GM12878 (cell line): ENCODE measurements at regions not wholly inside any gene's neighbourhood (a gene's known extent, or its start where the extent isn't known, plus 50 kb on each side); places are given as distances from the start of the nearest gene placed in this dataset.

Experiments used
- ATAC-seq: fragments of 200-7000 bp; cut with Tn5 transposase; 3 replicates; pipeline ENCODE4 v1.9.1; 2020; ENCODE audit warnings: mild to moderate bottlenecking, moderate library complexity
- BruUV-seq: library from RNA; stranded (reverse); fragments of 400-500 nt; replicated peaks from 2 replicates; lab custom pipeline; 2021; lab: Mats Ljungman, UMichigan
- CTCF ChIA-PET: fragments of 300-600 bp; sonication (Branson Sonifier 250); formaldehyde crosslinking; extraction: SDS; loops from one replicate; lab custom pipeline; 2021; ENCODE audit warnings: inconsistent platforms; lab: Yijun Ruan, JAX
- POLR2A ChIA-PET: fragments of 350-600 bp; formaldehyde crosslinking; extraction: SDS; loops from one replicate; lab custom pipeline; 2021; ENCODE audit warnings: inconsistent platforms; lab: Charles Lee
- RAD21 ChIA-PET: fragments of 300-600 bp; sonication (Branson Sonifier 250); formaldehyde crosslinking; loops from one replicate; lab custom pipeline; 2023; ENCODE audit warnings: antibody characterized with exemption; ENCODE audit not compliant: unreplicated experiment; lab: Charles Lee
- SMC1A ChIA-PET: fragments of 300-600 bp; sonication (Branson Sonifier 250); formaldehyde crosslinking; loops from one replicate; lab custom pipeline; 2023; ENCODE audit not compliant: unreplicated experiment, uncharacterized antibody; lab: Charles Lee
- DNase-seq: peaks from one replicate; pipeline ENCODE4 v3.0.0-alpha.2; 2011; ENCODE audit warnings: low read depth, low spot score
- FAIRE-seq: peaks from 3 replicates; lab custom pipeline; 2011; peaks lifted over from hg19 to GRCh38; lab: Jason Lieb, UNC
- H2AFZ ChIP-seq: 2 replicates; pipeline ENCODE4 v1.6.0; 2011; ENCODE audit warnings: low read depth, low read length, control low read depth; ENCODE audit not compliant: control insufficient read depth
- H3K27ac ChIP-seq: 2 replicates; pipeline ENCODE4 v1.5.1; 2011; ENCODE audit warnings: control low read depth; ENCODE audit not compliant: control insufficient read depth, insufficient read depth
- H3K27me3 ChIP-seq, 2 experiments: replicated peaks in 1 of 2; 2 replicates each; pipeline versions ENCODE4 v1.6.0 to v1.6.1; 2011; ENCODE audit warnings: low read length in 1 of 2; ENCODE audit not compliant: control insufficient read depth in 2 of 2, insufficient read depth in 2 of 2
- H3K36me3 ChIP-seq, 2 experiments: 2 replicates each; pipeline ENCODE4 v1.5.1; 2011; ENCODE audit warnings: low read length in 1 of 2; ENCODE audit not compliant: control insufficient read depth in 2 of 2, insufficient read depth in 2 of 2
- H3K4me1 ChIP-seq: 2 replicates; pipeline ENCODE4 v1.6.1; 2011; ENCODE audit warnings: mild to moderate bottlenecking, low read length, moderate library complexity, mixed read lengths; ENCODE audit not compliant: control insufficient read depth, insufficient read depth
- H3K4me2 ChIP-seq: 2 replicates; pipeline ENCODE4 v1.6.0; 2011; ENCODE audit warnings: control low read depth; ENCODE audit not compliant: control insufficient read depth, insufficient read depth
- H3K4me3 ChIP-seq: fragments of 200-600 bp; sonication (generic); 2 replicates; pipeline ENCODE4 v1.5.1; 2016
- H3K79me2 ChIP-seq: 2 replicates; pipeline ENCODE4 v1.6.0; 2011; ENCODE audit warnings: low read length; ENCODE audit not compliant: control insufficient read depth, insufficient read depth
- H3K9ac ChIP-seq: 2 replicates; pipeline ENCODE4 v1.8.0; 2011; ENCODE audit warnings: low read length, control low read depth, mixed read lengths; ENCODE audit not compliant: control insufficient read depth, insufficient read depth
- H3K9me3 ChIP-seq: replicated peaks from 3 replicates; pipeline ENCODE4 v1.5.1; 2011; ENCODE audit warnings: mild to moderate bottlenecking, low read length; ENCODE audit not compliant: control insufficient read depth, insufficient read depth
- H4K20me1 ChIP-seq: 2 replicates; pipeline ENCODE4 v1.6.0; 2011; ENCODE audit not compliant: control insufficient read depth, insufficient read depth
- BMI1 ChIP-seq: fragments of 450-650 bp; IDR thresholded peaks from 2 replicates; pipeline ENCODE4 v1.6.1; 2016; ENCODE audit warnings: mild to moderate bottlenecking, moderate library complexity, borderline replicate concordance
- DPF2 ChIP-seq: fragments of 450-650 bp; IDR thresholded peaks from 2 replicates; pipeline ENCODE4 v1.6.1; 2017; ENCODE audit warnings: mild to moderate bottlenecking
- EED ChIP-seq: sonication (generic); IDR thresholded peaks from 2 replicates; pipeline ENCODE4 v1.6.1; 2016; ENCODE audit warnings: antibody characterized with exemption, low read depth
- FOS ChIP-seq: IDR thresholded peaks from 3 replicates; pipeline ENCODE4 v1.6.1; 2011; ENCODE audit warnings: borderline replicate concordance; ENCODE audit not compliant: insufficient read length; ENCODE audit errors: extremely low read depth
- HDGF ChIP-seq: fragments of 450-650 bp; IDR thresholded peaks from 2 replicates; pipeline ENCODE4 v1.6.1; 2016; ENCODE audit warnings: antibody characterized with exemption
- IKZF2 ChIP-seq, 2 experiments: fragments of 450-650 bp; IDR thresholded peaks; 2 replicates each; pipeline ENCODE4 v1.6.1; 2017; ENCODE audit warnings: mild to moderate bottlenecking in 2 of 2, moderate library complexity in 2 of 2
- KDM1A ChIP-seq: fragments of 200-600 bp; sonication (generic); IDR thresholded peaks from 2 replicates; pipeline ENCODE4 v1.6.1; 2016; ENCODE audit warnings: borderline replicate concordance
- MEF2A ChIP-seq: IDR thresholded peaks from 2 replicates; pipeline ENCODE4 v1.6.1; 2011; ENCODE audit warnings: low read depth, mild to moderate bottlenecking, low read length, moderate library complexity; ENCODE audit not compliant: insufficient read depth
- NFYA ChIP-seq: IDR thresholded peaks from 2 replicates; pipeline ENCODE4 v1.6.1; 2011; ENCODE audit warnings: low read depth, mild to moderate bottlenecking, low read length, improper control_type of control experiment, borderline replicate concordance
- NR2C1 ChIP-seq: fragments of 450-650 bp; IDR thresholded peaks from 2 replicates; pipeline ENCODE4 v1.6.1; 2017; ENCODE audit warnings: antibody characterized with exemption, mild to moderate bottlenecking, moderate library complexity
- PKNOX1 ChIP-seq: fragments of 450-650 bp; IDR thresholded peaks from 2 replicates; pipeline ENCODE4 v1.6.1; 2016; ENCODE audit warnings: mild to moderate bottlenecking
- SKIL ChIP-seq: fragments of 450-650 bp; IDR thresholded peaks from 2 replicates; pipeline ENCODE4 v1.6.1; 2017; ENCODE audit warnings: mild to moderate bottlenecking, low read depth, inconsistent platforms; ENCODE audit not compliant: poor library complexity, severe bottlenecking
- WRNIP1 ChIP-seq: IDR thresholded peaks from 2 replicates; pipeline ENCODE4 v1.6.1; 2011; ENCODE audit warnings: low read depth, low read length, improper control_type of control experiment, borderline replicate concordance
- WGBS: methylation state at CpG from one replicate; pipeline ENCODE4 v1.1.6; 2016; ENCODE audit warnings: low lambda C conversion rate; ENCODE audit not compliant: insufficient replicate concordance, insufficient coverage; ENCODE audit errors: missing lambda C conversion rate; 5-methylcytosine and 5-hydroxymethylcytosine counted together
- in situ Hi-C: fragments of 300-500 bp; cut with MboI; formaldehyde crosslinking; loops from 9 replicates; pipeline ENCODE4 v1.14.3; 2018; ENCODE audit warnings: mixed read lengths
- intact Hi-C: fragments of 100-400 bp; cut with micrococcal nuclease; formaldehyde crosslinking; loops from one replicate; pipeline ENCODE4 v1.14.2; 2022; ENCODE audit not compliant: unreplicated experiment

- FAIRE-seq (no peak), DNase-seq (no peak), ATAC-seq (no peak)
- Histone ChIP-seq H3K9me3 (no peaks in the 10 kb centered on the region), H2AFZ (no peak overlapping the region), H3K27me3 (no peaks in the 10 kb centered on the region), H3K4me3 (no peak overlapping the region), H3K9ac (no peak overlapping the region), H3K4me1 (no peaks in the 10 kb centered on the region), H3K27ac (no peak overlapping the region), H3K4me2 (no peak overlapping the region), H3K36me3 (no peaks in the 10 kb centered on the region), H4K20me1 (no peaks in the 10 kb centered on the region), H3K79me2 (no peaks in the 10 kb centered on the region)
- no TSS peak for BruUV-seq
- ChIA-PET SMC1A (interaction anchor here (0.7 kb wide), 2 partner anchors 48 to 943 kb away, joined by 3 to 4 read pairs; no protein-coding TSS in a partner anchor), POLR2A (interaction anchor here (0.5 kb wide), 1 partner anchor 993 kb away, joined by 3 read pairs; no protein-coding TSS in a partner anchor), CTCF (no interaction called here), RAD21 (no interaction called here)
- TF ChIP-seq MEF2A = no peak
- TF ChIP-seq HDGF = no peak
- TF ChIP-seq NR2C1 = no peak
- no peak for TF ChIP-seq NFYA
- TF ChIP-seq DPF2 = no peak
- TF ChIP-seq EED = no peak
- TF ChIP-seq IKZF2 (IDR thresholded peaks at IDR 0.05) = no peak
- no peak for TF ChIP-seq KDM1A
- no peak for TF ChIP-seq FOS
- TF ChIP-seq SKIL = no peak
- no peak for TF ChIP-seq WRNIP1
- TF ChIP-seq BMI1 = no peak
- no peak for TF ChIP-seq PKNOX1
- 54% methylated on average over 2 of the region's 2 CpGs for WGBS
- in situ Hi-C loops = no loop called here
- intact Hi-C loops = no loop called here
Measured at GRCh38 chr2:150295544-150295943, 191.9 kb downstream of the RND3 start.
